GM18498 (cell line): ENCODE measurements at regions not wholly inside any gene's neighbourhood (a gene's known extent, or its start where the extent isn't known, plus 50 kb on each side); places are given as distances from the start of the nearest gene placed in this dataset.
"Not testable (repeated sequence)": the region's sequence is repeated elsewhere in the genome, so short reads cannot be mapped to it uniquely, and the experiment has no call there.

Experiments
- ATAC-seq: cut with Tn5 transposase; IDR thresholded peaks from one replicate; pipeline ENCODE4 v1.9.1; 2021; ENCODE audit warnings: mild to moderate bottlenecking, moderate library complexity; ENCODE audit not compliant: unreplicated experiment

DNA sequence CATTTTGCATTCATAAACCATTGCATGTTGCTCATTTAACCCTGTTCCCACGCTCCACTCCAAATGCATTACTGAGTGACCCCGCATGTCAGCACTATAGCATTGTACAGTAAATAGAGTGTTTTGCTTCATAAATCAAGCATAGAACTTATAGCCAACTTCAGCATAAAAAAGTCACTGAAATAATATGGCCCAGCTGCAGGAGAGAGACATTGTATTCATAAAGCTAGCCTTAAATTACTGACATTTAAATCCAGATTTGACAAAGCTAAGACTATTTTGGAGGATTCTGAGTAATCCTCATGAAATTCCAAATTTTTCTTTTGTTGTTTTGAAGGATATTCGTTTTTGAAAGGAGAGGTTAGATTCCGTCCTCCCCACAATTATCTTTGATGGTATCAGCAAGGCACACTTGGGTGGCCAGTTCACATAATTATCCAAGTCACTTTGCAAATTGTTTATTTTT lies 320.9 kb upstream of the TCF4 start:
- ATAC-seq: no peak

DNA sequence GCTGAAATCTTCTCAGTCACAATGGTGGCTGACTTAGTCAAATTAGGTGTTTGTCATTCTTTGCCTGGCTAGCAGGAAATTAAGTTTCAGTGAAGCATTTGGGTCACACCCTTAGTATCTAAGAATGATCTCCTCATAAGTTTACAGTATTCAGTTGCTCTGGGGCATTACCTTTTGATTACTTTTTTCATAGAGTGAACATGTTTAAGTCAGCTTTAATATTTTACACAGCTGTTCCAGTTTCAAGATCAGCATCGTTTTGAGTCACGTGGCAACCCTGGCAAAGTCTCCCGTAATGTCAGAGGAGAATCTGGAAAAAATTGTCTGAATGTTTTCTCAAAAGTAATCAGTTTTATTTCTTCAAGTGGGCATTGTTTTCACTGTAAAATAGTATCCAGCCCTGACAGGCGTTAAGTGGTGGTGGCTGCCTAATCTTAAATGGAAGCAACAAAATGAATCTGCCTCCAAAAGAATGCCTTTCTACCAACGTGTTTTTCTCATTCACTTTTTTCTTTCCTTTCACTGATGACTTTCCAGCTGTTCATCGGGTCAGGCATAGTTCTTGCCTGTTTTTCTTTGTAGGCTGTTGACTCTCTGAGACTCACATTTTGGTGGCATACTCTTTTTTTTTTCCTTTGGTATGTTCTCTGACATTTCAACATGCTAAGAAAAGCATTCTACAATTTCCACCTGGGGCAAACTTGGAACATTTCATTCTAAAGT lies 319.6 kb upstream of the TCF4 start:
- no peak for ATAC-seq

DNA sequence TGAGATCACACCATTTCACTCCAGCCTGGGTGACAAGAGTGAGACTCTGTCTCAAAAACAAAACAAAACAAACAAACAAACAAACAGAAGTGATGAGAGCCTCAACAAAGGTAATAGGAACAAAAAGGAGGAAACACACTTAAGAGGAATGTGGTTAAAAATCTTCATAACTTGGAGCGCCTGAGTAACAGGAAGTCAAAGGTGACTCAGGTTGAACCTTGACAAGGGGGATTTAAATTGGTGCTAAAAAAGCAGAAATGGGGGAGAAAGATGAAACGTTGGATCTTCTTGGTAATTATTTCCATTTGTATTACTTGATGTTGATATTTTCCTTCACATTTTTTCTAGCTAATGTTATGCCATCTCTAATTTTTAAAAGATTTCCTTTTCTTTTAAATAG lies 318.5 kb upstream of the TCF4 start:
- no peak for ATAC-seq

DNA sequence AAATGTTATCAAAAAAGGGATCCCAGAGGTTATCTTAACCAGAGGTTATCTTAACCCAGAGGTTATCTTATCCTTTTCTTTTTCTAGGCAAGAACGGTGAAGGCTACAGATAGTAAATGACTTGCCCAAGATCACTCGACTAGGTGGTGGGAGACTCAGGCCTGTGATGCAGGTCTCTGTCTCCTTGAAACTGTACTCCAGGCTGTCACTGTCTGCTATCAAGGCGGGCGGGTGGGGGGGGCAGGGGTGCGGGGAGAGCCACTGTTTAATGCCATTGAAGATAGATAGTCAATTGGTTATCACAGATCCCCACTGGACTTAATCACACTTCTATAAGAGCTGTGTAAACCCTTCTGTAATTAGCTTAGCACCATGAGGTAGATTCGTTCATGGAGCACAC lies 315.9 kb upstream of the TCF4 start:
- no peak for ATAC-seq

- no peak for ATAC-seq
Measured at GRCh38 chr18:55900380-55900779, 312.4 kb upstream of the TCF4 start.

- no peak for ATAC-seq
Measured at GRCh38 chr18:55897091-55897689, 309.2 kb upstream of the TCF4 start.

- no peak for ATAC-seq
Measured at GRCh38 chr18:55893948-55894347, 306.0 kb upstream of the TCF4 start.

- not testable (repeated sequence) for ATAC-seq
Measured at GRCh38 chr18:55892862-55893813, 305.1 kb upstream of the TCF4 start.

DNA sequence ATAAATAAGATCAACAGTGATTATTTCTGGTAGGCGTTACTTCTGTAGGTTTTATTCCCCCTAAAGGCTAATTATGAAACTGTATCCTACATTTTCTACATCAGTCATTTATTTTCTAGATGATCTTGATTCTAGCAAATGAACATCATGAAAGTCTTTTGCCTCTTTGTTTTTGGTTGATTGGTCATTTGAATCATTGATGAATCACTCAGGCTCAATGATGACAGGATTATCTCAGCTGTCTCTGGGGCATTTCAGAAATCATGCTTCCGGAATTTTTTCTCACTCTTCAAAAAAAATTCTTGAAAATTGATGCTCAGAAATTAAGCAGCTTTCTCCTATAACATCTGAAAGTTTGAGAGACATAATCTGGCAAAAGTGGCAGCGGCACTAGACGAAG lies 298.9 kb upstream of the TCF4 start:
- ATAC-seq: no peak

DNA sequence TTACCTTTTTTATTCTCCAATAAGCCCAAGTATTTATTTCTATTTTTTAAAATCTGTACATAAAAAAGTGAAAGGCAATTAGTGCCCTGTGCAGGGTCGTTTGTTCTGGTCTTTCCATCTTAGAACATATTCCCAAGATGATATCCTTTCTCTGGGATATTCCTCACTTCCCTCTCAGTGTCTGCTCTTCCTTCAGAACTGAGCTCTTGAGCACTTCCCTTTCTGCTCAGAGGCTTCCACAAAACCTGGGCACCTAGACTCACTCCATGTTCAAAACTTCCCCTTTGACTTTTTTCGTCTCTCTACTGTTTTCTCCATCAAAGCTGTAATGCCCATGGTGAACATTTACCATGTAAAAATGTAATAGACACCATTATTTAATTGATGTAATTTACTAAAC lies 296.5 kb upstream of the TCF4 start:
- no peak for ATAC-seq

DNA sequence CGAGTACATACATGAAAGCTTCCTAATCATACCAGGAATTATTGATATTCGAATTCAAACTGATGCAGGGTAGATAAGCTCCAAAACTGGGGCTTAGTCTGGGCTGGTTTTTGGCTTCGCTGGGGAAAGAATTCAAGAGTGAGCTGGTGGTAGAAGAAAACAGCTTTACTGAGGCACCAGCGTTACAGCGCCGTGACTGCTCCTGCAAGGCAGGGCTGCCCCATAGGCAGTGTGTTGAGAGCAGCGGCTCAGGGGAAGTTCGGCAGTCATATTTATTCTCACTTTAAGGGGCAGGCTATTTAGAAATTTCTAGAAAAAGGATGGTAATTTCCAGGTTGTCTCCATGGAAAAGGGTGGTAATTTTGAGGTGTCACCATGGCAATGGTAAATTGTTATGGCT lies 292.6 kb upstream of the TCF4 start:
- no peak for ATAC-seq

DNA sequence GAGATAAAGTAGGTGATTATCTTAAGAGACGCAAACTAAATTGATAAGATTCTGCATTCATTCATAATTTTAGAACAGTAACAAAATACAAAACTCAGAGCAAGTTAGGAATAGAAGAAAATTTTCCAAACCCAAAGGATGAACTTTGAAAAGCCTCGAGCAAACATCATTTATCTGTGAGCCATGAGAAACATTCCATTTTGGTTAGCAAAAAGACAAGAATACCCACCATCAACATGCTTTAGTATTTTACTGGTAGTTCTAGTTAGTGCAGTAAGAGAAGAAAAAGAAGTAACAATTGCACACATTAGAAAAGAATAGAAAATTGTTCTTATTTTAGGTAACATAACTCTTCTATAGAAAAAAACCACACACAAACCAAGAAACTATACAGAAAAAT lies 291.3 kb upstream of the TCF4 start:
- ATAC-seq: no peak

GRCh38 chr18:55878224-55878623 lies 290.2 kb upstream of the TCF4 start:
- ATAC-seq: no peak

DNA sequence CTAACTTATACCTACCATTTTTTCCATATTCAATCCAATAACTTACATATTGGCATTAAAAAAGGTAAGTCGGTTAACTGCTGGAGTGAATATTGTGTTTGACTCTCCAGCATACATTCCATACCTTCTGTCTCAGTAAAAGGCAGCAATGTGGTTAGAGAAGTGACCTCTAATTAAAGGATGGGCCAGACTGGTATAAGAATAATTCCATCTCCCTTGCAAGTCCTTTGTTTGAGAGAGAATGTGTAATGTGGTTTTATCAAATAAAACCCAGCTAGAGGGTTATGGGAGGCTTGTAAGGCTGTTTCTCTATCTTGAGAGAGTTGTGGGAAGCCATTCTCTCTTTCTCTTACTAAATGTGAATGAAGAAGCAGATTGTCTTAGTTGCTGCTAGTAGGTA lies 289.3 kb upstream of the TCF4 start:
- ATAC-seq: no peak

DNA sequence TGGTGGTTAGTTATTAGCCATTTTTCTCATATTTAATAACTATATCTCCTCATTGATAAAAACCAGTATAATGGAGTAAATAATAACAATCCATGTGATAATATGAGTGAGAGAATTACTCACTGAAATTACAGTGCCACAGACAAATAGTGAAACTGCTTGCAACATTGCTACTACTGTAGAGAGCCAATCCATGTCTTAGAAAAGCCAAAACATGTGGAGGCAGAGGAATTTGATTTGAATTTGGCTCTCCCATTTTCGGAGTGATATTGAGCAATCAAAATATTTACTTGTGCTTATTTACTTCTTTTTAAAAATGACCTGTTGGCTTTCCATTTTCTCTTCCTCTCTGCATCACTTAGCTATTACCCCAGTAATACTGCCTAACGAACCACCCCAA lies 288.3 kb upstream of the TCF4 start:
- ATAC-seq: no peak

GRCh38 chr18:55875371-55875901 lies 287.4 kb upstream of the TCF4 start:
- no peak for ATAC-seq

- ATAC-seq: no peak
Measured at GRCh38 chr18:55869556-55870501, 281.8 kb upstream of the TCF4 start.

GRCh38 chr18:55868909-55869308 lies 280.9 kb upstream of the TCF4 start:
- no peak for ATAC-seq

DNA sequence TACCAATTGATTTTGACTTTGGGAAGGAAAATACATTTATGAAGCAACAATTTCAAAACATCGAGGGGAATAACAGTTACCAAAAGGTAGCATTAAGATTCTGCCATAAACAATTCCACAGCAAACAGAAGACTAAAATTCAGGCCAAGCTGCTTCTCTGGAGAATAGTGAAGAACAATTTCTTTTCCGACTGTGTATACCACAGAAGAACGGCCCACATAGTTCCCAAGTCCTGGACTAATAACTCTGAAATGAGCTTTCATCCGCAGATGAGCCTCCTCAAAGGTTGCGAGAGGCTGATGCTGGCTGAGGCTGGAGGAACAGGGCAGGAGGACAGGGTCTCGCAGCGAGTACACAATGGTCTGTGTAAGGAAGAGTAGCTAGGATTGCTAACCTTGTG lies 278.9 kb upstream of the TCF4 start:
- ATAC-seq: no peak

DNA sequence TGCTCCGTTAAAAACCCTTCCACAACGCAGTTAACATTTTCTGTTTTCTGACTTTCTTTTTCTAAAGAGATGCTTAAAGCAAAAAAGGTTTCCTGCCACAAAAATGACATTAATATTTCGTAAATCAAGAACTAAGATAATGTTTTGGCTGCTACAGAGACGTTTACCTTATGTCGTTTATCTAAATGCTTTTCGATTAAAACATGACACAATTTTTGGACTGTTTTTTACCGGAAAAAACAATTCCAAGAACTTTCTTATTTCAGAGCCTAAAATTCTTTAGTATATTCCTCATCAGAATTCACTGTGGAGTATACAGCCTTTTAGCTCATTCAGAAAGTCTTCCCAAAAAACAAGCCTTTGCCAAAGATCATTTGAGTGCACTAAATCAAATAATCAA lies 278.0 kb upstream of the TCF4 start:
- ATAC-seq: no peak
